ENCODE measurements at regions not wholly inside any gene's neighbourhood (a gene's known extent, or its start where the extent isn't known, plus 50 kb on each side); places are given as distances from the start of the nearest gene placed in this dataset.
"Not testable (repeated sequence)": the region's sequence is repeated elsewhere in the genome, so short reads cannot be mapped to it uniquely, and the experiment has no call there.

DNA sequence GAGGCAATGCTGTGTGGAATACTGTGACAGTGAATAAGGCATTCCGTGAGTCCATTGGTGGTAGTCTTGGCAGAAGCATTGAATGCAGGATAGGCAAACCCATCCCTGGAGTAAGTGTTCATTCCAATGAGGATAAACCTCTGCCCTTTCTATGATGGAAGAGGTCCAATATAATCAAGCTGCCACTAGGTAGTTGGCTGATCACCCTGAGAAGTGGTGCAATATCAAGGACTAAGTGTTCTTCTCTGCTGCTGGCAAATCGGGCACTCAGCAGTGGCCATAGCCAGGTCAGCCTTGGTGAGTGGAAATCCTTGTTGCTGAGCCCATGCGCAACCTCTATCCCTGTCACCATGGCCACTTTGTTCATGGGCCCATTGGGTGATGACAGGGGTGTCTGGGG, 70.1 kb downstream of the FBXO4 start:
- in situ Hi-C loops (cut with MboI; ENCODE audit: low sequenced_read_pairs), result no loop called here

GRCh38 chr5:42001673-42002072, 76.6 kb downstream of the FBXO4 start:
- in situ Hi-C loops (cut with MboI; ENCODE audit: low sequenced_read_pairs), result no loop called here

GRCh38 chr5:42003852-42004251, 78.8 kb downstream of the FBXO4 start:
- in situ Hi-C loops (cut with MboI; ENCODE audit: low sequenced_read_pairs), result not testable (repeated sequence)

GRCh38 chr5:42005561-42006153, 80.6 kb downstream of the FBXO4 start:
- in situ Hi-C loops (cut with MboI; ENCODE audit: low sequenced_read_pairs), result no loop called here

- in situ Hi-C loops (cut with MboI; ENCODE audit: low sequenced_read_pairs), result no loop called here
These were observed 88.5 kb downstream of the FBXO4 start for GRCh38 chr5:42013561-42013960.

DNA sequence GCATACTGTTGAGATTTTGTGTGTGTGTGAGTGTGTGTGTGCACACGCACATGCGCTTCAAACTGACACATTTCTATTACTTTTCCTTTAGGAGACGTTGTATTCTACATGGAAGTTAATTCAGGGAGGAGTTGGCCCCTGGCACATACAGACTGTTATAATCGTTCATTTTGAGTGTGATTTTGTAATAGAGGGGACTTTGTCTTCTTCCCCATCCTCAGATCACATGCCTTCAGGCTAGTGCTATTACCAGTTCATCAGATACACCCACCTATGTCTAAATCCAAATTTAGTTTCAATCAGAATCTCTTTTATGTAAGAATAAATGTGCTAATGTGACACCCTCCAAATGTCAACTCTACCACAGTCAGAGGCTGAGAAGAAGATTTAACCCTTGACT, 90.2 kb downstream of the FBXO4 start:
- in situ Hi-C loops (cut with MboI; ENCODE audit: low sequenced_read_pairs), result no loop called here

- in situ Hi-C loops (cut with MboI; ENCODE audit: low sequenced_read_pairs), result no loop called here
These were observed 90.6 kb downstream of the FBXO4 start for GRCh38 chr5:42015681-42016080.

- in situ Hi-C loops (cut with MboI; ENCODE audit: low sequenced_read_pairs), result no loop called here
These were observed 95.9 kb downstream of the FBXO4 start for GRCh38 chr5:42020788-42021530.

DNA sequence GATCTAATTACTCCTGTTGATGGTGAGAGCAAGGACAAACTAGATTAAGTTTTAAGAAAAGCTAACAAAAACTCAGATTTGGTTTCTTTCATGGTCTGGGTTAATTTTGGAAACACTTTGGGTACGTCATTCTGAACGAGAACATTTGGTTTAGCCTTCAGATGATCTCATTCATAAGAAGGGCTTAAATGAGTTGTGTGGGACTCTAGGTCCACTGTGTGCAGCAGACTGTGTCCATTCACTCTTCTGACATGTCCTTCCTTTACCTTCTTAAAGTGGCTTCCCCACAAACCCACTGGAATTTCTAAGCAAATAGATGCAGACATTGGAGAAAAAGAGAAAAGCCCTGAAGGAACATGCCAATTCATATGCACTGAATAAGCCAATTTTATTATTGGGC, 96.8 kb downstream of the FBXO4 start:
- in situ Hi-C loops (cut with MboI; ENCODE audit: low sequenced_read_pairs), result no loop called here

- in situ Hi-C loops (cut with MboI; ENCODE audit: low sequenced_read_pairs), result no loop called here
These were observed 97.4 kb downstream of the FBXO4 start for GRCh38 chr5:42022383-42022972.

- in situ Hi-C loops (cut with MboI; ENCODE audit: low sequenced_read_pairs), result no loop called here
These were observed 101.4 kb downstream of the FBXO4 start for GRCh38 chr5:42026446-42026845.

GRCh38 chr5:42032137-42032536, 107.1 kb downstream of the FBXO4 start:
- in situ Hi-C loops (cut with MboI; ENCODE audit: low sequenced_read_pairs), result no loop called here

- in situ Hi-C loops (cut with MboI; ENCODE audit: low sequenced_read_pairs), result no loop called here
These were observed 110.4 kb downstream of the FBXO4 start for GRCh38 chr5:42035526-42035925.

GRCh38 chr5:42036379-42036778, 111.3 kb downstream of the FBXO4 start:
- in situ Hi-C loops (cut with MboI; ENCODE audit: low sequenced_read_pairs), result no loop called here

DNA sequence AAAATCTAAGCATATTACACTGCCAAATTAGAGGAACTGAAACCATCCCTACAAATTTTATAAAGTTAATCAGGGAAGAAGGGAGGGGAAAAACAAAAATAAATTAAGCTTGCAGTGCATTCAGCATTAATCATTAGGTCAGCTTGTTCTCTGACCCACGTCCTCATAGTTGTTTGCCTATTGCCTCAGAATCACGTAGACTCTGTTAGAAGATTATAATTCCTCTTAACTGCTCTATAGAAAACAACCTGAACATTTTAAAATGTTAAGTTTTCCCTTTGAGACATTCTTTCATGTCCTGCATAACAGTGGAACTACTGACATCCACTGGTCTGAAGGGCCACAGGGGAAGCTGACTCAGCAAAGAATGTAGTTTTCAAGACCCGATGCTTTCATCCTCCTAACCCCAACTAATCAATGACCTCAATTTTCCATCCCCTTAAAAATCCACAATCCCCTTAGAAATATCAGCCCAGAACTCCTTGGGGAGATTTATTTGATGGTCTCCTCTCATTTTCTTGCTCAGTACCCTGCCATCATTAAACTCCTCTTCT, 112.4 kb downstream of the FBXO4 start:
- in situ Hi-C loops (cut with MboI; ENCODE audit: low sequenced_read_pairs), result no loop called here

DNA sequence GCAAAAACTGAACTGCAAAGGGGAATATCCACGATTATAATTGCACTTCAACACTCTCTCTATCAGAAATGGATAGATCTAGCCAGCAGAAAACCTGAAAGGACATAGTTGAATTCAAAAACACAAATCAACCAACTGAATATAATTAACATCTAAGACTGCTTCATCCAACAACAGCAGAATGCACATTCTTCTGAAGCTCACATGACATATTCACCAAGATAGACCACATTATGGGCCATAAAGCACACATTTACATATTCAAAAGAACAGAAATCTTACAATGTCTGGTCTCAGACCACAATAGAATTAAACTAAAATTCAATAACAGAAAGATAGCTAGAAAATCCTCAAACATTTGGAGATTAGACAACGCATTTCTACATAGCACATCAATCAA, 118.3 kb downstream of the FBXO4 start:
- in situ Hi-C loops (cut with MboI; ENCODE audit: low sequenced_read_pairs), result no loop called here

DNA sequence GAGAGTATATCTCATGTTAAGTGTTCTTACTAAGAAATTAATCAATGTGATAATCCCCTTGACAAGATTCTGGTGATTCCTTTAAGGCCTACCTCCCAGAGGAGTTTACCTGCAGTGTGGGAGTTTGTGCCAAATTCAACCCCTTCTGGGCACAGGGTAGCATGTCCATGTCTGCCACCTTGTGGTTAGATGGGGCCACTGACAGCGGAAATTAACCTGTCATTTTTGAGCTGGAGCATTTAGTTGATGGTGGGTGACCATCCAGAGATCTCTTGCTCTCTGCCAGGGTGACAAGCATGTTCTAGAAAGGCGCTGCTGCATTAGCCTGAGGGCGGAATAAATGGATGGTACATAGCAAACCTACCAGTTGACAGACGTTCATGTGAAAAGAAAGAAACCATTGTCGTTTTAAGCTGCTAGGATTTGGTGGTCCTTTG, 132.2 kb downstream of the FBXO4 start:
- in situ Hi-C loops (cut with MboI; ENCODE audit: low sequenced_read_pairs), result loop anchor here (25.0 kb wide), 1 partner anchor 195 kb away; the partner anchor contains the start of gene OXCT1

GRCh38 chr5:42059291-42059690, 134.2 kb downstream of the FBXO4 start:
- in situ Hi-C loops (cut with MboI; ENCODE audit: low sequenced_read_pairs), result loop anchor here (25.0 kb wide), 1 partner anchor 197 kb away; the partner anchor contains the start of gene OXCT1

GRCh38 chr5:42059778-42060464, 134.8 kb downstream of the FBXO4 start:
- in situ Hi-C loops (cut with MboI; ENCODE audit: low sequenced_read_pairs), result loop anchor here (25.0 kb wide), 1 partner anchor 198 kb away; the partner anchor contains the start of gene OXCT1

DNA sequence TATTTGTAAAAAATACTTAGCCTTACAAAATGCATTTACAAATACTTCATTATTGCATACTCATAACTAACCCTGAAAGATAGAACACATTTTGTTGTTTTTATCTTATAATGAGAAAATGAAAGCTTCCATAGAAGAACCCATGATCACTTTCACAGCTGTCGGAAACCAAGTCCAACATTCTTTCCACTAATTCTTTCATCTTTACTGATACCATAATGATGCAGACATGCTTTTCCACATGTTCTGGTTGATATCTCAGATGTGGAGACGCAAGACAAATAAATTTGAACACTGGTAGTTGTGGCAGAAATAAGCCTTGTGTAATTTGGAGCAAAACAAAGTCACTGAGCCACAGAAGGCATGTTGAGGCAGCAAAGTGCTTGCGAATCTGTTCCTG, 136.0 kb downstream of the FBXO4 start:
- in situ Hi-C loops (cut with MboI; ENCODE audit: low sequenced_read_pairs), result loop anchor here (25.0 kb wide), 1 partner anchor 199 kb away; the partner anchor contains the start of gene OXCT1

GRCh38 chr5:42064821-42065220, 139.7 kb downstream of the FBXO4 start:
- in situ Hi-C loops (cut with MboI; ENCODE audit: low sequenced_read_pairs), result loop anchor here (25.0 kb wide), 1 partner anchor 203 kb away; the partner anchor contains the start of gene OXCT1

Data from HL-60/S4 (cell line).